ENCODE measurements at regions not wholly inside any gene's neighbourhood (a gene's known extent, or its start where the extent isn't known, plus 50 kb on each side); places are given as distances from the start of the nearest gene placed in this dataset.

DNA sequence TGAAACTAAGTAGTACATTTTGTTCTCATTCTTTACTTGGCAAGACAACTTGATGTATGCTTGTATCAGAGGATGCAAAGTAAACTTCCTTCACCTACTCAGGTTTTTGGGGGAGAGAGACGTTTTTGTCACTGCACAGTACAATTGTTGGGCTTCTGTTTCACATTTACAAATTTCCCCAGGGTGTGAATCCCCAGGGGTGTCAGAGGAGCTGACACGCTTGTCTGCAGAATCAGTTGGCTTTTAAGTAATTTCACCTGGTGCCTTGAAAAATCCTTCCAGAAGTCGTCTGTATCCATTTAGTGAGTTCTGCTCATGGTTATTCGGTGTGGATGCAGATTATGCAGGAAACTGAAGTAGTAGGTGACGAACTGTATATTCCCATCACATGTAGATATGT, 1227.7 kb upstream of the CELF2 start:
- TF ChIP-seq, protein P1, sequence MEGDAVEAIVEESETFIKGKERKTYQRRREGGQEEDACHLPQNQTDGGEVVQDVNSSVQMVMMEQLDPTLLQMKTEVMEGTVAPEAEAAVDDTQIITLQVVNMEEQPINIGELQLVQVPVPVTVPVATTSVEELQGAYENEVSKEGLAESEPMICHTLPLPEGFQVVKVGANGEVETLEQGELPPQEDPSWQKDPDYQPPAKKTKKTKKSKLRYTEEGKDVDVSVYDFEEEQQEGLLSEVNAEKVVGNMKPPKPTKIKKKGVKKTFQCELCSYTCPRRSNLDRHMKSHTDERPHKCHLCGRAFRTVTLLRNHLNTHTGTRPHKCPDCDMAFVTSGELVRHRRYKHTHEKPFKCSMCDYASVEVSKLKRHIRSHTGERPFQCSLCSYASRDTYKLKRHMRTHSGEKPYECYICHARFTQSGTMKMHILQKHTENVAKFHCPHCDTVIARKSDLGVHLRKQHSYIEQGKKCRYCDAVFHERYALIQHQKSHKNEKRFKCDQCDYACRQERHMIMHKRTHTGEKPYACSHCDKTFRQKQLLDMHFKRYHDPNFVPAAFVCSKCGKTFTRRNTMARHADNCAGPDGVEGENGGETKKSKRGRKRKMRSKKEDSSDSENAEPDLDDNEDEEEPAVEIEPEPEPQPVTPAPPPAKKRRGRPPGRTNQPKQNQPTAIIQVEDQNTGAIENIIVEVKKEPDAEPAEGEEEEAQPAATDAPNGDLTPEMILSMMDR (IDR thresholded peaks at IDR 0.05; ENCODE audit: insufficient read depth, low read length, poor library complexity, severe bottlenecking) = no peak
- no peak for TF ChIP-seq EZH2phosphoT487 (conservative IDR thresholded peaks at IDR 0.05; ENCODE audit: low read length)
